ENCODE measurements at regions not wholly inside any gene's neighbourhood (a gene's known extent, or its start where the extent isn't known, plus 50 kb on each side); places are given as distances from the start of the nearest gene placed in this dataset.

DNA sequence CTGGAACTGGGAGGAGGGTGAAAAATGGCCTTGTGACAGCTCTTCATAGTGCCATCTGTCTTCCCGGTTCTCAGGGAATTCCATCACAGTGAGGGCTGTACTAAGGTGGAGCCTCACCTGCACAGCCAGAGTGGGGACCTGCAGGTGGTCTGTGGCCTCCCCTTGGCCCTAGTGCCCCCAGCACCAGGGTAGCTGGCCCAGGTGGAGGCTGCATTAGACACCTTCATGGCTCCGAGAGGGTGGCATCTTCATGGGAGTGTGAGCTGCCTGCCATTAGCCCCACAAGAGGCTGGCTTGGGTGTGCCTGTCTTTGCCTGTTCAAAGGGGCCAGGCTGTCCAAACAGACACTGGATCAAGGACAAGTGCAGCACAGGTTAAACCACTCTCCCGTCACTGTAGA lies 95.5 kb upstream of the PRR23E start:
- H3K27ac ChIP-seq (replicated peaks), result no peak overlapping the region
- TF ChIP-seq POLR2AphosphoS5 (IDR thresholded peaks at IDR 0.05; ENCODE audit: low read depth) (no peak), GABPA (IDR thresholded peaks at IDR 0.05; ENCODE audit: low read depth) (no peak), SPI1 (IDR thresholded peaks at IDR 0.05; ENCODE audit: borderline replicate concordance, low read depth) (no peak)
- TF ChIP-seq, protein P1, sequence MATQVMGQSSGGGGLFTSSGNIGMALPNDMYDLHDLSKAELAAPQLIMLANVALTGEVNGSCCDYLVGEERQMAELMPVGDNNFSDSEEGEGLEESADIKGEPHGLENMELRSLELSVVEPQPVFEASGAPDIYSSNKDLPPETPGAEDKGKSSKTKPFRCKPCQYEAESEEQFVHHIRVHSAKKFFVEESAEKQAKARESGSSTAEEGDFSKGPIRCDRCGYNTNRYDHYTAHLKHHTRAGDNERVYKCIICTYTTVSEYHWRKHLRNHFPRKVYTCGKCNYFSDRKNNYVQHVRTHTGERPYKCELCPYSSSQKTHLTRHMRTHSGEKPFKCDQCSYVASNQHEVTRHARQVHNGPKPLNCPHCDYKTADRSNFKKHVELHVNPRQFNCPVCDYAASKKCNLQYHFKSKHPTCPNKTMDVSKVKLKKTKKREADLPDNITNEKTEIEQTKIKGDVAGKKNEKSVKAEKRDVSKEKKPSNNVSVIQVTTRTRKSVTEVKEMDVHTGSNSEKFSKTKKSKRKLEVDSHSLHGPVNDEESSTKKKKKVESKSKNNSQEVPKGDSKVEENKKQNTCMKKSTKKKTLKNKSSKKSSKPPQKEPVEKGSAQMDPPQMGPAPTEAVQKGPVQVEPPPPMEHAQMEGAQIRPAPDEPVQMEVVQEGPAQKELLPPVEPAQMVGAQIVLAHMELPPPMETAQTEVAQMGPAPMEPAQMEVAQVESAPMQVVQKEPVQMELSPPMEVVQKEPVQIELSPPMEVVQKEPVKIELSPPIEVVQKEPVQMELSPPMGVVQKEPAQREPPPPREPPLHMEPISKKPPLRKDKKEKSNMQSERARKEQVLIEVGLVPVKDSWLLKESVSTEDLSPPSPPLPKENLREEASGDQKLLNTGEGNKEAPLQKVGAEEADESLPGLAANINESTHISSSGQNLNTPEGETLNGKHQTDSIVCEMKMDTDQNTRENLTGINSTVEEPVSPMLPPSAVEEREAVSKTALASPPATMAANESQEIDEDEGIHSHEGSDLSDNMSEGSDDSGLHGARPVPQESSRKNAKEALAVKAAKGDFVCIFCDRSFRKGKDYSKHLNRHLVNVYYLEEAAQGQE (IDR thresholded peaks at IDR 0.05; ENCODE audit: insufficient replicate concordance, low read depth), result no peak
- TF ChIP-seq, protein P2, sequence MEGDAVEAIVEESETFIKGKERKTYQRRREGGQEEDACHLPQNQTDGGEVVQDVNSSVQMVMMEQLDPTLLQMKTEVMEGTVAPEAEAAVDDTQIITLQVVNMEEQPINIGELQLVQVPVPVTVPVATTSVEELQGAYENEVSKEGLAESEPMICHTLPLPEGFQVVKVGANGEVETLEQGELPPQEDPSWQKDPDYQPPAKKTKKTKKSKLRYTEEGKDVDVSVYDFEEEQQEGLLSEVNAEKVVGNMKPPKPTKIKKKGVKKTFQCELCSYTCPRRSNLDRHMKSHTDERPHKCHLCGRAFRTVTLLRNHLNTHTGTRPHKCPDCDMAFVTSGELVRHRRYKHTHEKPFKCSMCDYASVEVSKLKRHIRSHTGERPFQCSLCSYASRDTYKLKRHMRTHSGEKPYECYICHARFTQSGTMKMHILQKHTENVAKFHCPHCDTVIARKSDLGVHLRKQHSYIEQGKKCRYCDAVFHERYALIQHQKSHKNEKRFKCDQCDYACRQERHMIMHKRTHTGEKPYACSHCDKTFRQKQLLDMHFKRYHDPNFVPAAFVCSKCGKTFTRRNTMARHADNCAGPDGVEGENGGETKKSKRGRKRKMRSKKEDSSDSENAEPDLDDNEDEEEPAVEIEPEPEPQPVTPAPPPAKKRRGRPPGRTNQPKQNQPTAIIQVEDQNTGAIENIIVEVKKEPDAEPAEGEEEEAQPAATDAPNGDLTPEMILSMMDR (IDR thresholded peaks at IDR 0.05; ENCODE audit: insufficient read depth, low read length), result no peak
- no peaks in the 10 kb centered on the region for H3K27me3 ChIP-seq (ENCODE audit: insufficient read depth, poor library complexity, severe bottlenecking)
- no peak overlapping the region for H3K4me3 ChIP-seq (replicated peaks; ENCODE audit: insufficient read depth, low read length)
- DNase-seq (ENCODE audit: low read depth in 1 of 2, low spot score in 1 of 2), result no peak

DNA sequence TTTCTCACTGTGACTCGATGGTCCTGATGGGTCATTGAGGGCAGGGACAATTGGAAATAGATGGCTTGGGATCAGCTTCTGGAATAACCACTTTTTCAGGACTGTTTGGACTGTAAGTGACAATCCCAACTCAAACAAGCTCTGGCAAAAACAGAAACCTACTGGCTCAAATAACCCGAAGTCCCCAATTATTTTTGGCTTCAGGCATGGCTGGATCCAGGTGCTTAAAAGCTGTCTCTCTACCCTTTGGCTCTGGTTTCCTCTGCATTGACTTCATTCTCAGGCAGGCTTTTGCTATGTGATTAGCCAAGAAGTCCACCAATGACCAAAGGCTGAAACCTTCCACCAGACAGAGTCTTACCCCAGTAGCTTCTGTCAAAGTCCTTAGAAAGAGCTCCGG lies 92.9 kb upstream of the PRR23E start:
- Histone ChIP-seq H3K4me3 (replicated peaks; ENCODE audit: insufficient read depth, low read length) (no peak overlapping the region), H3K27ac (replicated peaks) (no peak overlapping the region), H3K27me3 (ENCODE audit: insufficient read depth, poor library complexity, severe bottlenecking) (no peaks in the 10 kb centered on the region)
- no peak for DNase-seq (ENCODE audit: low read depth in 1 of 2, low spot score in 1 of 2)
- TF ChIP-seq, protein P2 (IDR thresholded peaks at IDR 0.05; ENCODE audit: insufficient read depth, low read length), result no peak
- TF ChIP-seq, protein P1 (IDR thresholded peaks at IDR 0.05; ENCODE audit: insufficient replicate concordance, low read depth), result no peak
- TF ChIP-seq SPI1 (IDR thresholded peaks at IDR 0.05; ENCODE audit: borderline replicate concordance, low read depth), result no peak
- TF ChIP-seq GABPA (IDR thresholded peaks at IDR 0.05; ENCODE audit: low read depth), result no peak
- TF ChIP-seq POLR2AphosphoS5 (IDR thresholded peaks at IDR 0.05; ENCODE audit: low read depth), result no peak

DNA sequence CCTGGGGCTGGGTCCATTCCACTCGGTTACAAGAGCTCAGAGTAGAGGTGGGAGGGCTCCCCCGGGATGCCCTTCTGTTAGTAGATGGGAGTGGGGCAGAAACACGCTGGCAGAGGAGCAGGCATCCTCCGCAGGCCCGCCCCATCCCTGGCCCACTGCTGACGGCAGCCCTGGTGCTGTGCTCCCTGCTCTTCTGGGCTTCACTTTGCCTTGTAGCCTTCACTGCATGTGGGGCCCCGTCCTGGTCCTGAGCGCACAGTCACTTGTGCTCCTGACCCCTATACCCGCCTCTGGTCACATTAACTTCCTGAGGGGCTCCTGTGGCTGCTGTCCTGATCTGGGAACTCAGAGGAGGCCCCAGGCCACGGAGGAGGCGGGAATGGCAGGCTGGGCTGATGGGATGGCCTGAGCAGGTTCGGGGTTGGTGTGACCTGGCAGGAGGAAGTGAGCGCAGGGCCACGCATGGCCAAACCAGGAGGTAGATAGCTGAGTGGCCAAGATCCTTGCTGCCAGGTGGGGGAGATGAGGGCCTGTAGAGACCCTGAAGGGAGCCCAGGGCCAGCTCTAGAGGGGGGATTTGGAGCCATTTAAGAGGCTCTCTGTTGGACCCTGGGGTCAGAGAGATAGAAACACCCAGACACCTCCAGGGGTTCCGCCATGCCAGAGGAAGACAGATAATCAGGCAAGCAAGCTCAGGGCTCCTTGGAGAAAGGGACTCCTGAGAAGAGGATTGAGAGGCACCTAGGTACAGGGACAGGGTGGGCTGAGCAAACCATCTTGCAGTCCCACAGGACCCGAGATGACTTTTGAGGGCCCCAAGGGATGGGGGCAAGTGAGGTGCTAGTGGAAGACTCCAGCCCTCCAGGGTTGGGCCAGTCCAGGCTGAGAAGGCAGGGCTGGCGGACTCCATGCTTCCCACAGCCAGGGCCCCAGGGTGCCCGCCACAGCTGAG lies 92.2 kb upstream of the PRR23E start:
- Histone ChIP-seq H3K4me3 (replicated peaks; ENCODE audit: insufficient read depth, low read length) (no peak overlapping the region), H3K27me3 (ENCODE audit: insufficient read depth, poor library complexity, severe bottlenecking) (no peaks in the 10 kb centered on the region), H3K27ac (replicated peaks) (no peak overlapping the region)
- TF ChIP-seq, protein P2 (IDR thresholded peaks at IDR 0.05; ENCODE audit: insufficient read depth, low read length), result no peak
- DNase-seq (ENCODE audit: low read depth in 1 of 2, low spot score in 1 of 2), result no peak
